HG02798 (cell line): ENCODE measurements at regions not wholly inside any gene's neighbourhood (a gene's known extent, or its start where the extent isn't known, plus 50 kb on each side); places are given as distances from the start of the nearest gene placed in this dataset.

Experiments used
- ATAC-seq: cut with Tn5 transposase; IDR thresholded peaks from one replicate; pipeline ENCODE4 v1.9.1; 2021; ENCODE audit warnings: mild to moderate bottlenecking; ENCODE audit not compliant: unreplicated experiment, poor library complexity

DNA sequence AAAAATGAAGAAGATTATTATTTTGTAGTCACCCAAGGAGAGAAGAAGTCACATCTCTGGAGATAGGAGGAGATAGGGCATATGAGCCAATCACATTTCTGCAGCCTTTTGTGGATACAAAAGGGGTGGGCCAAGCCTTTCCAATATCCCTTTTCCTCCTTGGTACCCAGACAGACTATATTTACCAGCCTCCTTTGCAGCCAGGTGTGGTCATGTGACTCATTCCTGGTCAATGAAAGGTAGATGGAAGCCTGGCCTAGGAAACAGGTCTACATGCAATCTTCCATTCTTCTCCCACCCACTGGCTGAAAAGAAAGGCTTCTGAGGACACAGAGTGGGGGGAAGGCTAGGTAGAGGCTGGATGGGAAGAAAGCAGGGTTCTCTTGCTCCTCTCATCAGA is 58.1 kb upstream of the ERG start:
- ATAC-seq = no peak

DNA sequence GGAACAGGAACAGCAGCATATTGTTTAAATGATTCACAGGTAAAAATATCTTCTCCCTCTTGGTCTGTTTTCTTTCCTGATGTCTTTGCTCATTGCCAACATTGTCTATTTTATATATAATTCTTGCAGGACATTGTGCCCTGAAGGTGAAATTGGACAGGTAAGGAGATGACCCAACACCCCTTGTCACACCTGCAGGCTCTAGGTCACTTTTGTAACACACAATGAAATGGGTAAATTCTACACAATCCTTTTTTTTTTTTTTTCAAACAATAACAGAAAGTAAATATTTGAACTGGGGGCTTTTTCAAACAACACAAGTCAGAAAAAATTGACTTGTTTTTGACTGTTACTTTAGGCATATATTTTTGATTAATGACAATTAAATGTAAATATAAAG is 62.9 kb upstream of the ERG start:
- ATAC-seq = no peak

DNA sequence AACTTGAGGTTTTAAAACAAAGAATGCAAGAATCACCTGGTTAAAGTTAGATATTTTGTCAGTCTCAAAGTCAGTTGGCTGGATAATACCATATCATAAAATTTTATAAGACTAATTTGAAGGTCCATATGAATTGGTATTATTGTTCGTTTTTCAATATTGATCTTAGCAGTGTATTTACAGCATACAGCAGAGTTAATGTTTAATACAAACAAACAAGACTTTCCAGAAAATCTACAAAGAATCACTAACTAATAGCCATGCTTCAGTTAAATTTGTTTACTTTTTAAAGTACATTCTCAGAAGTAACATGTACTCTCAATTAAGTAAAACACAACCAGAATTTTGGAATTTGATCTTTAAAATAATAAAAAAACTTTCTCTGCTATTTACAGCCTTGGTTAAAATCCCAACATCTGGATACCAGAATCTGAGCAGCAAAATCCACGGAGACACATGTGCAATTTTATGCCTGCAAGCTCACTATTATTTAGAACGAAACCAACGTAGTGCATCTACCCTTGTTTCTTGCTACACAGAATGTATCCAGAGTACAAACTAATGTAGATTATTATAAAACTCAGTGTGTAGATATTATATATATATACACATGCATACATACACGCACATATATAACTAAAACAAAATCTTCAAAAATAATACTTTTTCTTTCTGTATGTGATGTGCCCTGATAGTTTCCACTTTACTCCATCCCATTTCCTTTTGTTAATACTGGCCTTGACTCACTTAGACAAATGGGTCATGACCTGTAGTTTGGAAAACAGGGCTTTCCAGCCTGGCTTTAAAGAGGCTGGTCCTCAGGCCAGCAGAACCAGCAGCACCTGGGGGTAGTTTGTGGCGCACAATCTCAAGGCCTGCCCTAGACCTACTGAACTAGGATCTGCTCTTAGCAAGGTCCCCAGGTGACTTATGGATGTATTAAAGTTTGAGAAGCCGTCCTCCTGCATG is 63.6 kb upstream of the ERG start:
- no peak for ATAC-seq

DNA sequence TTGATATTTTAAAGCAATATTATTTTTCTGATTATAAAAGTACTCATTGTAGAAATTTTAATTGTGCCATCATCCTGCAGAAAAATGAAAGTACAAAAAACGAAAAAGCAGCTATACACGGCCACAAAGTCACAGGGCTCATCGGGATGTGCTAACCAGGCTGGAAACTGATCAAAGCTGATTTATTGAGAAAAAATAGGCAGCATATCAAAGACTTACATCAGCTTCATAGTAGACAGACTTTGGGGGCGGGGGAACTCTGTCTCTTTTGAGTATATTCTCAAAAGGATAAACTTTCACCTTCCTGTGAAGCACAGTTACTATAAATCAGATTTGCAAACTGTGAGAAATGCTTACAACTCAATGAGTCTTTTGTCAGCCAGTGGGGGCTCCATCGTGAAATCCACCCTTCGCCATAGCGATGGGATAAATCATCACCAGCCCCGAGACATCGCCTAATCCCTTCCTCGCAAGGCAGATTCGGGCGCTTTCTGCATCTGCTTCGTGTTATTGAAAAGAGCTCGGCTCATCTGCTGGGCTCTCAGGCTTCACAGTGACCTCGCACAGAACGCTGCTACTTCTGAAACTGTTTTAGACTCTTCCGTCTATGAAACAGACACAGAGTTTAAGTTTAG is 69.2 kb upstream of the ERG start:
- ATAC-seq = no peak

DNA sequence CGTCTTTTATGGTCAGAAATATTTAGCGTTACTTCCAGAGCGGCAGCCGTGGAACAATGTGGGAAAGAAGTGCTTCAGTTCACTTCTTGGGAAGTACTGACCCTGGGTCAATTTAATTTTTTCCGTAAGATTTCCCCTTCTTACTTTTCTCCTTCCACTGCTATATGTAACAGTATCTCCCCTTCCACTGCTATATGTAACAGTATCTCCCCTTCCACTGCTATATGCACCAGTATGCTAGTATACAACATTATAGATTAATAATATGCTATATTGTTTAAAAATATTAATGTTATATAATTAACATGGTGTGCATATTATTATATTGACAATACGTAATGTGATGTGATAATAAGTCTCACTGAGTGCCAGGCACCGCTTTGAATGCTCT is 69.7 kb upstream of the ERG start:
- no peak for ATAC-seq

DNA sequence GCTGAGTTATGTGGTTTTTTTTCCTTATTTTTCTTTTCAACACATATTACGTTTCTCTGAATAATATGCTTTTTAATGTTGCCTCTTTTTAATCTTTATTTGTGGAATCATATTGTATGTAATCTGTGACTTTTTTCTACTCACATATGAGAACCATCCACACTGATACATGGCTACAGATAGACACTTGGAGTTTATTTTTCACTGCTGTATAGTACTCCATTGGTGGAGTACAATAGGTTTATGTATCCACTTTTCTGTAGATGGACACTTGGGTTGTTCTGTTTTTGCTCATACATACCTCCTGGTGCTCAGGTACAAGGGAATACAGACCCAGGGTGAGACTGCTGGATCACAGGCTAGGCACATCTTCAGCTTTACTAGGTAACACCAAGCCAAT is 71.5 kb upstream of the ERG start:
- ATAC-seq = no peak

DNA sequence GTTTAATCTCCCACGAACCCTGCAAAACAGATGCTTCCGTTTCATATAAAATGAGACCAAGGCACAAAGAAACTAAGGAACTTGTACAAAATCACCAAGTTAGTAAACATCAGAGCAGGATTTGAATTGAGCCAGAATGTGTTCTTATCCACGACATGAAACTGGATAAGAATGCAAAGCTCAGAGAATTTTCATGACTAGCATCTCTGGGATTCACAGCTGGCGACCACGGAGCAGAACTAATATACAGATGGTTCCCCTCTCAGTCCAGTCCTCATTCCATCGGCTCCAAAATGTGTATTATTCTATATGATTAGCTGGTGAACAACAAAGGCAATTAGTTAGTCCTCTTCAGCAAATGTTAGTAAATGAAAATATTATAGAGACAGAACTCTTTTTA is 72.3 kb upstream of the ERG start:
- ATAC-seq = no peak

DNA sequence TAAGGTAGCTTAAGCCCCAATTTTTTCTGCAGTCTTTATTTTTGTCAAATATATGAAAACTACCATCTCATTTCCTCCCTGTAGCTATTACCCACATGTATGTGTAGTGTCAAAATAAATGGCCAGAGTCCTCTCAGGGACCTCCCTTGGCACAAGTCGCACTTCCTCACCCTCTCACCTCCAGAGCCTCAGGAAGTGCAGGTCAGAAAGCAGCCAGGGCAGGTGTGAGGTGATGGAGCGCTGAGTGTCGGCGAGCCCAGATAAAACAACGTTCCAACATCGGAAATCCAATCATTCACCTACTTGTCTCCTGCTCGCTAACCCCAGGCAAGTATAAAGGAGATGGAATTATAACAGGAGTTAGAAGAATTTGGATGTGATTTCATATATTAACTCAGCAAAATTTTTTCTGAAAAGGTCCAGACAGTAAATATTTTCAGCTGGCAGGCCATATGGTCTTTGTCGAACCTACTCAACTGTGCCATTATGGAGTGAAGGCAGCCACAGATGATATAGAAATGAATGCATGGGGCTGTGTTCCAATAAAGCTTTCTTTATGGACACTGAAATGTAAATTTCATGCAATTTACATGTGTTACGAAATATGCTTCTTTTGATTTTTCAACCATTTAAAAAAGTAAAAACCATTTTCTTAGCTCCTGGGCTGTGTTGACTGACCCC is 76.8 kb upstream of the ERG start:
- no peak for ATAC-seq

DNA sequence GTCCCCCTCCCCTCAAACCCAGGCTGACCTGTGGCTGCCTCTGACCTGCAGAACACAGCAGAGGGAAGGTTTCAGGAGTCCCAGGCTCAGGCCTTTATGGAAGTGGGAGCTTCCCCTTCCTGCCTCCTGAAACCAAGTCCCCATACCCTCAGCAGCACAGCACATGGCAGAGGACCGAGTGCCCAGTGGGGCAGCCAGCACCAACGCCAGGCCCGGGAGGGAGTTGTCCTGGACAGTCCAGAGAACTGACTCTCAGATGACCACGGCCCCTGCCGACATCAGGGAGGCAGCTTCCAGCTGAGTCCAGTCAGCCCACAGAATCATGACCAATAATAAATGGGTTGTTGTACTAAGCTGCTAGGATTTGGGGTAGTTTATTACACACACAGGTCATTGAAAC is 79.6 kb upstream of the ERG start:
- ATAC-seq = no peak

DNA sequence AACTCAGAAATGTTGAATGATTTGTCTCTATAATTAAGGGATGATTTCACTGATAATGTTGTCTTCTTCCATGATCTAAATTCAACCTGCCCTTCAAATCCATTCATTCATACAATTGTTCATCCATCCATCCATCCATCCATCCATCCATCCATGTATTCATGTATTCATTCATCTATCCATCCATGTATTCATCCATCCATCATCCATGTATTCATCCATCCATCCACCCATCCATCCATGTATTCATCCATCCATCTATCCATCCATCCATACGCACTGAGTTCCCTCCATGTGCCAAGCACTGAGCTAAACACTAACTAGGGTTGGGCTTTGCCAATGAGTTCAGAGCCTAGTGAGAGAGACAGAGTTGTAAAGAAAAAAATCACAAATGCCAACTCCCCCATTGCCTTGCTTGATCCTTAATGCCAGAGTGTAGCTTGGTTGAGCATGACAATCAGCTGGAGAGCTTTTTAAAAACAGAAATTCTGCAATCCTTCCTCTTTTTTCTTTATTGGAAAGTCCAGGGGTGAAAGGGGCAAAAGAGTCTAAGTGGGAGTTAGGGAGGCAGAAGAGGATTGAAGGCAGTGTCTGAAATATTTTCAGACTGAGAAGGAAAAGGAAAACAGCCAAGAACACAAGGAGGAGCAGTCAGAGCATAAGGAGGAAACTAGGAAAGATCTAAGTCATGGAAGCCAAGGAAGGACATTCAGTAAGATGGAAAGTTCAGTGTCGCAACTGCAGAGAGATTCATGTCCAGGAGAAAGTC is 92.4 kb upstream of the ERG start:
- ATAC-seq = no peak

DNA sequence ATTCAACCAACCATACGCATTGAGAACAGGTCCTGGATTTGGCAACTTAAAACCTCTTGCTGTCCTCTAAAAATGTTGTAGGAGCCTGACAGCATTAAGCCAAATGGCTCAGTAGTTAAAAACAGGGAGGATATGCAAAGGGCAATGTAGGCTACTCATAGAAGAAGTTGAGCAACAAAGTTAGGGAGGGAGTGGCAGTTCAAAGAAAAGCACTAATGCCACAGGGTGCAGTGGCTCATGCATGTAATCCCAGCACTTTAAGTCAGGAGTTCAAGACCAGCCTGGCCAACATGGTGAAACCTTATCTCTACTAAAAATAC is 92.9 kb upstream of the ERG start:
- ATAC-seq = no peak

DNA sequence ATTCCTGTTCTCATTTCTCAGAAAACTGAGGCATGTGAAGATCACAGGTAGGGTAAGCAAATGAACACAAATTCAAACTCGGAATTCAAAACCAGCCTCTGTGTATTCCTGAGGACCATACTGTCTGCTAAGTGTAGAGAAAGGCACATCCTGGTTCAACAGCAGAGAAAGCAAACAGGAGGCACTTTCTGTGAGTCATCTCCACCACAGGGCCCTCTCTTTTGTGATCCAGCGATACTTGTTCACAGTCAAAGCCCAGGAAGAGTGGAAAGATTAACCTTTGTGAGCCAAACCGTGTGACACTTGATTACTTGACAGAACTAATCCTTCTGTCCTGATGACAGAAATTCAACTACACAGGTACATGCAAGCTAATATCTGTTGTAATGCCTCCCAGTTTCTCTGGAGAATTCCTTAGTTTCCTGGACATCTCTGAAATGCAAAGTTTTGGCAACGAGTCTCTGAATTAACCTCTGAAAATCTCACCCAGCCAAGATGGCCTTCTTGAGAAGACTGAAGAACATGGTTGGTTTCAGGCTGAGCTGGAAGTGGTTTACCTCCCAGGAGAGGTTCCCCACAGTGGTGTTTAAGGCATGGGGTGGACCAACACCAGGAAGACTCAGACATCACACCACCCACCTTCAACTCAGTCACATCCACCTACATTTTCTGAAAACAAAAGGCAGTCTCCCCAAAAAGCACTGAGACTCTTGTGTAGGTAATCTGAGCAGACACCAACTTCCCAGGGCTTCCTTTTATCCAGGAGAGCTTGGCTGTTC is 98.2 kb upstream of the ERG start:
- no peak for ATAC-seq

DNA sequence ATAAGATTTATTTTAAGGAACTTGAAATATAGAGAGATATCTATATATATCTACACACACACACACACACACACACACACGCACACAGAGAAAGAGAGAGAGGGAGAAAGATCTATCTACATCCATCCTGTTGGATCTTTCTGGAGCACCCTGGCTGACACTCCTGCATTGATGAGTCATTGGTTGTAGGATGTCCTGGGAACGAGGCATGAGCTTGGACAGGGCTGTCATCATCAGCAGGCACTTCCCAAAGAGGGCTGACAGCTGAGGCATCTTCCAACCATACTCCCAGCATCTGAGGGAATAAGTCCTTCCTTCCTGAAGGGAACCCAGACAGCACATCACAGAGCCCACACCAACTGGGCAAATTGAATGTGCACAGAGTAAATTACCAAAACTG is 99.1 kb upstream of the ERG start:
- ATAC-seq = no peak

DNA sequence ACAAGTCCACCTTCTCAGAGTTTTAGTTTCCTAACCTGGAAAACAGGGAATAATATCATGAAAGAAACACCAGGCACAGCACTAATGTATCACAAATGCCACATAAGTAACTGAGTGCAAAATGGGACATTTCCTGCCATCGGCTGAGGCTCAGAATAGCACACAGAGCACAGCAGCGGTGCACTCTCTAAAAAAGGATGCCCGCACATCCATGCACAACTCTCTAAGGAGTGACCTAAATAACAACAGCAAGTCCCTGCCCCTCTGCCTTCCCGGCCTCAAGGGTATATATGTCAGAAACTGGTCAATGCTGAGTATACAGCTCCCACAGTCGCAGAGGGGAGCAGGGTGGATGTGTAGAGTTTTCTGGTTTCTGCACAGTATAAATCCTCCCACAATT is 100.1 kb upstream of the ERG start:
- ATAC-seq = no peak

DNA sequence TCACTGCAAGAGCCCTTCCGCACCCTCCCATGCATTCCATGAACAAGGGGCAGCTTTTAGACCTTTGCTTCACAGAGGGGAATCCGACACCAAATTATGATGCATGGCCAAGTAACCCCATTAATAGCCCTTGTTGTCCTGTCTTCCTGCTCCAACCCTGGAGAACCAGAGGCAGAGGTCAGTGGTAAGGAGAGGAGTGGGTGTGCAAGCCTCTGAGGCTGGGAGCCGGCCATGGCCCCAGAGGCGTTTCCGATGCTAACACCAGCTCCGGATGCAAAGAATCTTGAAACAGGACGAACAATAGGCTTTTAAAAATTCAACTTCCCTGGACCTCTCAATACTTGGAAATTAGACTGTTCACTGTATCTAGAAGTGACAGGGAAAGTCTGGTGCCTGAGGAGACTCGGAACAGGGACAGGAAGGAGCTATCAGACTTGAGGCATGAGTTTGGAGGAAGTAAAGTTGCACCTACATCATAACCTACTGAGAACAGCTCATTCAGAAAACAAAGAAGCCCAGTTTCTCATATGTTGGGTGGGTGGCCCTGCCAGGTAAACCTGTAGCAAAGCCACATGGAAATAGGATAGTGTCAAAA is 101.2 kb upstream of the ERG start:
- ATAC-seq = no peak

DNA sequence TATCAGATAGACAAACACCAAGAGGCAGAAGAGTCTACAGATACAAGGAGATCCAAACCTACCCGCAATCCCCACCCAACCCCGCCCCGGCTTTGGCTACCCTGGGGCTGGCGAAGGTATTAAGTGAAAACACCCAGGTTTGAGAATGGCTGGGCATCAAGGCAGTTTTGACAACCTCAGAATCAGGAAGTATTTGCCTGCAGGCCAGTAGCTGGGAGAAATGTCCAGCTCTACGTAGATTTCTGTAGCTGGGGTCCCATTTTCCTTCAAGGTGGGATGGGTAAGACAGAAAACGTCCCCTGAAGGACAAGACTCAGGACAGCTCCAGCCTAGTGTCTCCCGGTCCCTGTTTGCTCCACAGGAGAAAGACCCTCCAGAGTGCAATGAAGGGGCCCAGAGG is 101.8 kb upstream of the ERG start:
- ATAC-seq = no peak

DNA sequence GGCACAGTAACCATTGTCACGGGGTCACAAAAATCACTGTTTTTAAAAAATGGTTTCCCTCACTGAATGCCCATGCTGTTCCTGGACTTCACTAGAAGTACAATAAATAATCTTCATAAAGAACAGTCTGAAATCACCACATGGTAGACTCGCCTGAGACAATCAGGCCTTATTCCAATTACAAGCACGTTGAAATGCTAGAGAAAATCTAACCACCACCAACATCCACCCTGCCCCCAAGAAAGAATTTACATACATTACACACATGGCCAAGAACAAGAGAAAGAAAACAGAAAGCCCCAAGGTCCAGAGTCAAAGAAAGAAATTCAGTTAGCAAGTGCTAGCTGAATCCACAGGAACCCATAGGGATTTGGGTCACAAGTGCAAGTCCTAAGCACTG is 107.0 kb upstream of the ERG start:
- ATAC-seq = no peak

DNA sequence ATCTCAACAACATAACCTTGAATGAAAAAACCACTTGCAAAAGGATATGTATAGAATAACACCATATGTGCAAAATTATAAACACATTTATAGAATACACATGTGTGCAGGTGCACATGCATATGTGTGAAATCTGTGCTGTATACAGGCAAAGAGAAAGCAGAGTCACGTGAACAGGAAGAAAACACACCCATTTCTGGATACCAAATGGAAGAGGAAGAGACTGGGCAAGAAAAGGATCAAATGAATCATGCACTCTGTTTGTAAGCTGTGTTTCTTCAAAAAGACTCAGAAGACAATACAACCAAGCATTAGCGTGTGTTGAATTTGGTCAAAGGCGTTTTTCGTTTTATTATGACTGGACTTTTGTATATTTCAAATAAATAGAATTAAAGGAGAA is 111.3 kb upstream of the ERG start:
- no peak for ATAC-seq

DNA sequence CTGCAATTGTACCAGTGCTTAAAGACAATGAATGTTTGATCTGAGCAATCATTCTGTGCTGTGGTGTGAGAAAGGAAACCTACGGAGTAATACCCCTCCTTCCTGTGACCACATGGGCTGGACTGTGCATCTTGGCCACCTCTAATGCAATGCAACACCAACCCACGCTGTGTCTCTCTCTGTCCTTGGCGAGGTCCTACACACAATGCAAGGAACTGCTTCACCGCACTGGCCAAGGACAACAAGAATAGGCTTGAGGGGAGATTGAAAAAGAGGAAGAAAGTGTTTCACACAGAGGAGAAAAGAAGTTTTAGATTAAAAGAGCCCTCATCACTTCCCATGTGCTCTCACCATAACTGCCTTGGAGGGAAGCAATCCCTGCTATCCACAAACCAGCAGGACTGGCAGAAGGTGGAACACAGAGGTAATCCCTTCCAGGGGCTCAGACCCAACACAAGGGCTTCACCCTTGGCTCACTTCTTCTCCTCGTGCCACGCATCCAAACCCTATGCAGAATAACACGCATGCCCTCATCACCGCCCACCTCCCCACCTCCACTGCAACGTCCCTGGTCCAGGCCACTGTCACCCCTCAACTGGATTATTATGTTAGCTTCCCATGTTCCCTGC is 112.5 kb upstream of the ERG start:
- ATAC-seq = no peak
